ENCODE measurements at regions not wholly inside any gene's neighbourhood (a gene's known extent, or its start where the extent isn't known, plus 50 kb on each side); places are given as distances from the start of the nearest gene placed in this dataset.

GRCh38 chr11:69427337-69427736 lies 54.1 kb upstream of the LINC01488 start:
- in situ Hi-C loops (cut with HindIII; ENCODE audit: low sequenced_read_pairs): loop anchor here (10.0 kb wide), 3 partner anchors 63 to 313 kb away; partner anchors contain the start of gene MYEOV

- in situ Hi-C loops (cut with HindIII; ENCODE audit: low sequenced_read_pairs): loop anchor here (10.0 kb wide), 3 partner anchors 63 to 313 kb away; partner anchors contain the start of gene MYEOV
Measured at GRCh38 chr11:69427906-69428880, 53.3 kb upstream of the LINC01488 start.

- in situ Hi-C loops (cut with HindIII; ENCODE audit: low sequenced_read_pairs): loop anchor here (10.0 kb wide), 3 partner anchors 65 to 315 kb away; partner anchors contain the start of gene MYEOV
Measured at GRCh38 chr11:69429716-69430491, 51.6 kb upstream of the LINC01488 start.

GRCh38 chr11:69430566-69430965 lies 50.9 kb upstream of the LINC01488 start:
- in situ Hi-C loops (cut with HindIII; ENCODE audit: low sequenced_read_pairs): no loop called here

- in situ Hi-C loops (cut with HindIII; ENCODE audit: low sequenced_read_pairs): no loop called here
Measured at GRCh38 chr11:69431136-69431535, 50.3 kb upstream of the LINC01488 start.
